Gastroesophageal sphincter (tissue), 4 donors: ENCODE measurements at regions not wholly inside any gene's neighbourhood (a gene's known extent, or its start where the extent isn't known, plus 50 kb on each side); places are given as distances from the start of the nearest gene placed in this dataset.

Experiments
- ATAC-seq: fragments of 150-250 bp; one replicate; pipeline ENCODE4 v1.9.1; 2016; ENCODE audit warnings: mild to moderate bottlenecking, moderate library complexity
- H3K27ac ChIP-seq, 4 donors: fragments of 200-600 bp; sonication (generic) in 3 of 4; 1 replicate in 3 of 4; 2 replicates in 1 of 4; pipeline ENCODE4 v1.5.1; 2016 to 2019
- H3K27me3 ChIP-seq: fragments of 200-600 bp; sonication (generic); one replicate; pipeline ENCODE4 v1.5.1; 2019
- H3K36me3 ChIP-seq, 2 donors: fragments of 200-600 bp; sonication (generic); one replicate each; pipeline ENCODE4 v1.5.1; 2019; ENCODE audit warnings: control low read depth in 1 of 2
- H3K4me1 ChIP-seq, 3 donors: fragments of 200-600 bp; sonication (generic); 1 replicate in 2 of 3; 2 replicates in 1 of 3; pipeline ENCODE4 v1.5.1; 2016 to 2019; ENCODE audit warnings: control low read depth in 2 of 3
- H3K4me3 ChIP-seq, 2 donors: fragments of 200-600 bp; sonication (generic); one replicate each; pipeline ENCODE4 v1.5.1; 2019; ENCODE audit warnings: mild to moderate bottlenecking in 1 of 2, moderate library complexity in 1 of 2
- H3K9me3 ChIP-seq, 3 donors: fragments of 200-600 bp; sonication (generic); one replicate each; pipeline ENCODE4 v1.5.1; 2017 to 2019; ENCODE audit warnings: control low read depth in 2 of 3
- CTCF ChIP-seq, 4 experiments: fragments of 200-600 bp in 2 of 4; fragments of 450-650 bp in 2 of 4; sonication (generic) in 1 of 4; IDR thresholded peaks; one replicate each; pipeline ENCODE4 v1.5.1; 2017 to 2019; ENCODE audit warnings: antibody characterized with exemption in 4 of 4, mild to moderate bottlenecking in 2 of 4, moderate library complexity in 2 of 4
- EP300 ChIP-seq: sonication (generic); formaldehyde crosslinking; IDR thresholded peaks from one replicate; pipeline ENCODE4 v1.6.1; 2017; ENCODE audit warnings: antibody characterized with exemption, mild to moderate bottlenecking
- POLR2A ChIP-seq, 2 donors: fragments of 450-650 bp; IDR thresholded peaks; one replicate each; pipeline ENCODE4 v1.6.1; 2017; ENCODE audit warnings: antibody characterized with exemption in 2 of 2, mild to moderate bottlenecking in 2 of 2, moderate library complexity in 1 of 2
- POLR2AphosphoS5 ChIP-seq: sonication (generic); formaldehyde crosslinking; IDR thresholded peaks from one replicate; pipeline ENCODE4 v1.6.1; 2017; ENCODE audit warnings: antibody characterized with exemption
- WGBS, 2 donors: methylation state at CpG; one replicate each; pipeline ENCODE4 v1.1.5; 2018; ENCODE audit warnings: low coverage in 1 of 2; 5-methylcytosine and 5-hydroxymethylcytosine counted together

GRCh38 chr21:41653243-41653953 lies 113.5 kb downstream of the RIPK4 start:
- ATAC-seq = no peak
- no peak overlapping the region for H3K4me3 ChIP-seq
- 61 to 76% methylated on average over 5 to 7 of the region's 13 CpGs for WGBS, 2 donors
- no peaks in the 10 kb centered on the region for H3K9me3 ChIP-seq
- no peaks in the 10 kb centered on the region for H3K4me1 ChIP-seq
- no peak overlapping the region for H3K27ac ChIP-seq
- no peaks in the 10 kb centered on the region for H3K36me3 ChIP-seq
- peaks cover 21% of the 10 kb centered on the region for H3K27me3 ChIP-seq
- TF ChIP-seq POLR2AphosphoS5 (no peak), CTCF (IDR thresholded peaks at IDR 0.05) (no peak), EP300 (no peak), POLR2A (IDR thresholded peaks at IDR 0.05) (no peak)

GRCh38 chr21:41651830-41652229 lies 115.0 kb downstream of the RIPK4 start:
- TF ChIP-seq POLR2A (IDR thresholded peaks at IDR 0.05) (no peak), EP300 (no peak), POLR2AphosphoS5 (no peak), CTCF (IDR thresholded peaks at IDR 0.05) (no peak)
- H3K27ac ChIP-seq = no peak overlapping the region
- peaks cover 22% of the 10 kb centered on the region for H3K27me3 ChIP-seq
- WGBS, 2 donors = 77 to 80% methylated on average over 1 to 6 of the region's 6 CpGs
- ATAC-seq = no peak
- no peaks in the 10 kb centered on the region for H3K4me1 ChIP-seq
- no peaks in the 10 kb centered on the region for H3K9me3 ChIP-seq
- H3K36me3 ChIP-seq = no peaks in the 10 kb centered on the region
- no peak overlapping the region for H3K4me3 ChIP-seq

- H3K9me3 ChIP-seq = no peaks in the 10 kb centered on the region
- WGBS, 2 donors = 23 to 45% methylated on average over 8 of the region's 8 CpGs
- no peak overlapping the region for H3K4me3 ChIP-seq
- H3K36me3 ChIP-seq = no peaks in the 10 kb centered on the region
- ATAC-seq = no peak
- no peaks in the 10 kb centered on the region for H3K4me1 ChIP-seq
- H3K27me3 ChIP-seq = peaks cover 21% of the 10 kb centered on the region
- no peak overlapping the region for H3K27ac ChIP-seq
- no peak for TF ChIP-seq POLR2A (IDR thresholded peaks at IDR 0.05)
- no peak for TF ChIP-seq EP300
- no peak for TF ChIP-seq CTCF (IDR thresholded peaks at IDR 0.05)
- no peak for TF ChIP-seq POLR2AphosphoS5
Observed at GRCh38 chr21:41651406-41651805, 115.4 kb downstream of the RIPK4 start.

- WGBS, 2 donors = 67 to 78% methylated on average over 5 to 11 of the region's 19 CpGs
- Histone ChIP-seq H3K27ac (no peak overlapping the region), H3K9me3 (no peaks in the 10 kb centered on the region), H3K4me1 (no peaks in the 10 kb centered on the region), H3K4me3 (no peak overlapping the region), H3K36me3 (no peaks in the 10 kb centered on the region), H3K27me3 (peaks cover 21% of the 10 kb centered on the region)
- TF ChIP-seq POLR2A (IDR thresholded peaks at IDR 0.05) (no peak), CTCF (IDR thresholded peaks at IDR 0.05) (no peak), POLR2AphosphoS5 (no peak), EP300 (no peak)
- no peak for ATAC-seq
Observed at GRCh38 chr21:41650526-41651145, 116.2 kb downstream of the RIPK4 start.

GRCh38 chr21:41648591-41649031 lies 118.2 kb downstream of the RIPK4 start:
- no peak overlapping the region for H3K27ac ChIP-seq
- no peak for ATAC-seq

More at GRCh38 chr21:41648591-41649031, 118.2 kb downstream of the RIPK4 start:
- H3K4me1 ChIP-seq = no peaks in the 10 kb centered on the region
- TF ChIP-seq POLR2A (IDR thresholded peaks at IDR 0.05) = no peak
- TF ChIP-seq EP300 = no peak
- TF ChIP-seq POLR2AphosphoS5 = no peak
- no peak for TF ChIP-seq CTCF (IDR thresholded peaks at IDR 0.05)
- WGBS, 2 donors = 52 to 61% methylated on average over 2 to 3 of the region's 9 CpGs
- no peaks in the 10 kb centered on the region for H3K36me3 ChIP-seq
- no peak overlapping the region for H3K4me3 ChIP-seq
- H3K9me3 ChIP-seq = no peaks in the 10 kb centered on the region
- peaks cover 27% of the 10 kb centered on the region for H3K27me3 ChIP-seq
